DMS79 (cell line): ENCODE measurements at regions not wholly inside any gene's neighbourhood (a gene's known extent, or its start where the extent isn't known, plus 50 kb on each side); places are given as distances from the start of the nearest gene placed in this dataset.

Experiments
- DNase-seq: peaks from one replicate; lab custom pipeline; 2025; lab: John Stamatoyannopoulos, UW

GRCh38 chr9:96038271-96038670 is 162.8 kb downstream of the ERCC6L2 start:
- no peak for DNase-seq

- no peak for DNase-seq
Observed at GRCh38 chr9:96034553-96035122, 159.1 kb downstream of the ERCC6L2 start.

GRCh38 chr9:96033896-96034295 is 158.4 kb downstream of the ERCC6L2 start:
- no peak for DNase-seq

- DNase-seq = no peak
Observed at GRCh38 chr9:96031916-96032534, 156.5 kb downstream of the ERCC6L2 start.

DNA sequence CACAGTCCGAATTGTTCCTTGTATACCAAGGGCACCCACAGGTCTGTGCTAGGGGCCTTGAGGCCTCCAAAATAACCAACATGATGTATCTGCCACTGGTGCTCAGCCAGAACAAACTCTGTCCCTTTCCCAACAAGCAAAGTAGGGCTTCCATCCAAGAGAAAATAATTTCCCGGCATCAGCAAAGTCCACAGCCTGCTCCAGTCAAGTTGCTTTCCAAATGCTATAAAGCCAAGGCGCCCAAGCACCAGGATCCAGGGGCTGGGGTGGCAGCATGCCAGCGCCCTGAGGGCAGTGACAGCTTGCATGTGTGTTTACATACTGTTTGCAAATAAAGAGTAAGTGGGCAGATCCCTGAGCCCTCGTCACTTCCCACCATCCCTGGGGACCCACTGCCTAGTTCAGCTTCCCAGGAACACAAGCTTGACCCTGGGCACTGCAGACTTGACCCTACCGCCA is 155.9 kb downstream of the ERCC6L2 start:
- peak; percentile 65 for DNase-seq

DNA sequence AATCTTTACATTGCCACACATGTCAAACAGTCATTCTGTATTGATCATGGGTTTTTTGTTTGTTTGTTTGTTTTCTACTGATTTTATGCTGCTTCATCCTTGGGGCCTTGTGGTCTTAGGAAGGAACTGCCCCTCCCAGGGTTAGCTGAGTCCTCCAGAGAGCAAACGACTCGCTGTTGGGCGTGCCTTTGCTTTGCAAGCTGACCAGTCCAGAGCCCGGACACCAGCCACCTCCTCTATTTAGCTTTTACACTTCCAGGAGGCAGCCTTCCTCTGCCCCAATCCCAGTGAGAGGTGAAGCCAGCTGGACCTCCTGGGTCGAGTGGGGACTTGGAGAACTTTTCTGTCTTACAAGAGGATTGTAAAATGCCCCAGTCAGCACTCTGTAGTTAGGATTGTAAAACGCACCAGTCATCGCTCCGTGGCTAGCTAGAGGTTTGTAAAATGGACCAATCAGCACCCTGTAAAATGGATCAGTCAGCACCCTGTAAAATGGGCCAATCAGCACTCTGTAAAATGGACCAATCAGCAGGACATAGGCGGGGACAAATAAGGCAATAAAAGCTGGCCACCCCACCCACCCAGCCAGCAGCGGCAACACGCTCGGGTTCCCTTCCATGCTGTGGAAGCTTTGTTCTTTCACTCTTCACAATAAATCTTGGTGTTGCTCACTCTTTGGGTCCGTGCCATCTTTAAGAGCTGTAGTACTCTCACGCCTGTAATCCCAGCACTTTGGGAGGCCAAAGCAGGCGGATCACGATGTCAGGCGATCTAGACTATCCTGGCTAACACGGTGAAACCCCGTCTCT is 154.4 kb downstream of the ERCC6L2 start:
- no peak for DNase-seq

- DNase-seq = no peak
Observed at GRCh38 chr9:96027251-96028131, 152.0 kb downstream of the ERCC6L2 start.

DNA sequence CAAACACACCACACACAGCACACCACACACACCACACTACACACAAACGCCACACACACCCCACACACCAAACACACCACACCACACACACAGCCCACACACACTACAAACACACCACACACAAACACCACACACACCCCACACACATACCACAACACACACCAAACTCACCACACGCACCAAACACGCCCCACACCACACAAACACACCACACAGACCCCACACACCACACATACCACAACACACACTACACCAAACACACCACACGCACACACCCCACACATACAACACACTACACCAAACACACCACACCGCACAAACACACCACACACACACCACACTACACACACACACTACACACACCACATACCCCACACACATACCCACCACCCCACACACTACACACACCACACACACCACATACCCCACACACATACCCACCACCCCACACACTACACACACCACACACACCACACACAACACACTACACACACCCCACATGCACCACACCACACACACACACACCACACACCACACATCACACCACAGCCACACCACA is 151.2 kb downstream of the ERCC6L2 start:
- DNase-seq = no peak

DNA sequence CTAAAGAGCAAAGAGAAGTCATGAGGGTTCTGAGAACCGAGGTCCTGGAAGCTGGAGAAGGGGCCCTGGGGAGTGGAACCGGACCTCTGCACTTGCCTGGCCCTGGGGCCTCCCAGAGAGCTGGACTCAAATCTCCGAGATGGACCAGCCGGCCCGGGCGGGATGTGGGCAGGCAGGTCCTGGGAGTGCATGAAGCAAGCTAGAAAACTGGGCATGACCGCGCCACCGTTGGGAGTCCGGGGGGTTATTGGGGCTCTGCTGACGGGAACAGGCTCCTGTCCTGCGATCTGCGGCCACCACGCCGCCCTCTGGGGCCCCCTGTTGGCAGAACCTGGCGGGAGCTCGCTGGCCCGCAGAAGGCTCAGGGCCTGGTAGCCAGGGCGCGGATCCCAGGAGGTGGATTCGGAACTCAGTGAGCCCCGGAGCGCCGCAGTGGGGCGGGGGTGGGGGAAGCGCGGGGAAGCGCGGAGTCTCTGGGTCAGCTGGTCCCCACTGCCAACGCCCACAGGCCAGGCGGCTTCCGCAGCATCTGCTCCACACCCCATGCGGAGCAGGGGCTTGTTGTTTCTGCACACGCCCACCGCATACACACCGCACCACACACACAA is 150.6 kb downstream of the ERCC6L2 start:
- no peak for DNase-seq

DNA sequence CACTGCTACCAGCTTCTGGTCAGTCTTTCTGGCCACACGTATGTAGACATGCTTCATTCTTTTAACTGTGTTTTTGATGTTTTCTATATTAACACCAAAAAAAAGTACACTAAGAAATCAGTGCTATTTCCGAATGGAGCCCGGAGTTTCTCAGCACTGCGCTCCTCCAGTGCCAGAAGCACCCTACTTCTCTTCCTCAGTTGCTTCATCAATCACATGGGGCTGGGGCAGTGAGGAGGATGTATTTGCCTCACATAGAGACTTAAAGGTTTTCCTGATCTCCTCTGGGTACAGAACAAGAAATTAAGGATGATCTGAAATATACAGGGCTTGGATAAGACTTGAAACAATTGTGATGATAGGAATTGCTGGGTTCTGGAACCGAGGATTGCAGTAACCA is 148.0 kb downstream of the ERCC6L2 start:
- DNase-seq = no peak

- peak; percentile 40 for DNase-seq
Observed at GRCh38 chr9:96022445-96023051, 147.1 kb downstream of the ERCC6L2 start.

- DNase-seq = no peak
Observed at GRCh38 chr9:96021551-96022444, 146.3 kb downstream of the ERCC6L2 start.

- no peak for DNase-seq
Observed at GRCh38 chr9:96020792-96021550, 145.5 kb downstream of the ERCC6L2 start.

- no peak for DNase-seq
Observed at GRCh38 chr9:96020300-96020791, 144.9 kb downstream of the ERCC6L2 start.
